NOMO-1 treated with dmso at 0.1 percent for 144 hours (cell line): ENCODE measurements at regions not wholly inside any gene's neighbourhood (a gene's known extent, or its start where the extent isn't known, plus 50 kb on each side); places are given as distances from the start of the nearest gene placed in this dataset.
"Not testable (repeated sequence)": the region's sequence is repeated elsewhere in the genome, so short reads cannot be mapped to it uniquely, and the experiment has no call there.

Experiments used
- DNase-seq: peaks from one replicate; lab custom pipeline; 2025; ENCODE audit not compliant: unreplicated experiment; lab: John Stamatoyannopoulos, UW

DNA sequence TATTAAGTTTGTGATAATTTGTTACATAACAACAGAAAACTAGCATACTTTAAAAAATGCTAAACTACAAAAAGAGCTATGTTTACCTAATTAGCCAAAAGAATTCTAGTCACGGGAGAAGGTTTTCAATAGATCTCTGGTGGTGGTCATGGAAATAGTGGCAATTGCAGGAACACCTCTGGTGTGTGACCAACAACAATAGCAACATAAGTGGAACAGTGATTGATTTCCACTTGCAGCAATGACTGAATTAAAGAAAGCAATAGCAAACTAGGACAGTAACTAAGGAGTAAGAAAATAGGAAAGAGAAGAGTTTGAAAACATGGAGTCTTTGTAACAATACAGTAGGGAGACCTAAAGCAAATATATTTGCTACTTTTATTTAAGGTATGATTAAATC lies 171.3 kb upstream of the ADGRL4 start:
- DNase-seq, result no peak

DNA sequence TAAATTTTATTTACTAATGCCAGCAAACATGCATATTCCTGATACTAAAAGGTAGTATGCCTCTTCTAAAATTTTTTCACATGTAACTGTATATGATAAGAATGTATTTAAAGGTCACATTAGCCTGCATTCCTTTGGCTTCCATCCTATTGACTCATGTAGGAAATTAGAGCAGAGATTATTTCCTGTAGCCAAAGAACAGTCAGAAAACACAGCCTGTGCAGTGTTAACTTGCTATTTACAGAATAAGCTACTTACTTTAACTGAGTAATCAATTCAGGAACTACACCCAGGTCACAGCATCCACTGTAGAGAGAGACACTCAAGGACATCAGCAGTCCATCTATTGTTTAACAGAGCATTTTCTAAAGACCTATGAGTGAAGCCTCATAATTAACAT lies 154.5 kb upstream of the ADGRL4 start:
- no peak for DNase-seq

DNA sequence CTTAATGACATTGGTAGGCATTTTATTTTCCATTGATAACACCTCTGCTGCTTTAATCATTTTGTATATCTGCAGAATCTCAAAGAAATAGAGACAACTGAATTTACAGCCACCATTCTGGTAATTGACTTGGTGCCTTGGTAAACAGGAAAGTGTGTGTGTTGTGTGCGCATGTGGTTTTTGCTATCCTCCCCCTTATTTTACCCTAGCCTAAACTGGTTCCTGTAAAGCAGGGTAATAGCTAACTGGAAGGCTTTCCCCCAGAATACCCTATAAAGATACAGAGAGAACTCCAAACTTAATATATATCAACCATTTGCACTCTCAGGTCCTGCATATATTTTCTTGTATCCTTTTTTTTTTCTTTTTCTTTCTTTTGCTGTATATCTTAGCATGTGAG lies 149.5 kb upstream of the ADGRL4 start:
- DNase-seq, result no peak

DNA sequence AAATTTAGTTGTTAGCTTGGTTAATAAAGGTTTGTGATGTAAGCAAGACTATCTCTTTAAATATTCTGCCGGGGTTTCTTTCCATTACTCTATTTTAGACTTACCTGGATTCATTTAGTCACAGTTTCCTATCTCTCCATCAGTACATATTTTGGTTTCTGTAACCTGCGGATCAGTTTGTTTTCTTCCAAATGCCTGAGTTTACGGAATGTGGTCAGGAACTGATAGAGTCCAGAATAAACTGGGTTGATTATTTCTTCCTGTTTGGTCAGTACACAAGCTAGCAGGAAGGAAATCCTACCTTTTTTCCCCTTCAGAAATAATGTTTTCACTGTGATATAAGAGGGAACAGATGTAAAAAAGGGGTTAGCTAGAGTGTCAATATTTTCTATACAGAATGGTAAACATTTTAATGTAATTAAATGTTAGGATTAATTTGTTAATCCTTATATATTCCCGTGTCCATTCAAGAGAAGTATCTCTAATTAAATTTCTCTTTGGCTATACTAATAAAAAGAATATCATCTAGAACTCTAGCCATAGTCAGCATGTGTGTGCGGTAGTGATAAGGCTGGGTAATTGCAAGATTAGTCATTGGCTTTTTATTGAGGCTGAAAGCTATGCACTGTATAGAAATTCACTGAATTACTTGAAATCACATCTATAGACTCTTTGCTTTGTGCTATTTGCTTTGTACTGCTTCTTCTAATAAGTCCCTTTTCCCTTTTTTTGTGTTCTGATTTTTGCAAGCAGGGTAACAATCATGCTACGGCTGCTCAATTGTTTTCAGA lies 144.7 kb upstream of the ADGRL4 start:
- no peak for DNase-seq

DNA sequence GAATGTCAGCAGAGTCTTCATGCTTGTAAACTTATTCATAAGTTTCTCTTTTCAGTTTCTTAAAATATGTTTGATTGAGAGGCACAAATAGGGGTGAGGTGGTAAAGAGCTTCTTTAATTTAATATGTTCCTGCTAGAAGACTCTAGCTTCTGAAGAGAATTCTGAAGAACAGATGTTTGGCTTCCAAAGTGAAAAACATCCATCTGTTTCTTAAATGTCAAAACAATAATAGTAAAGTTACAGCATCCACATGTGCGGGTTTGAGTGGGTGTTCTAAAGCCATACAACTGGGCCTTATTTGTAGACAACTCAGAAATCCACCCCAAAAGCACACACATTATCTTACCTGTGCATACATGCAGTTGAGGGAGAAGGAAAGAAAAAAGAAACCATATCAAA lies 144.0 kb upstream of the ADGRL4 start:
- DNase-seq, result no peak

DNA sequence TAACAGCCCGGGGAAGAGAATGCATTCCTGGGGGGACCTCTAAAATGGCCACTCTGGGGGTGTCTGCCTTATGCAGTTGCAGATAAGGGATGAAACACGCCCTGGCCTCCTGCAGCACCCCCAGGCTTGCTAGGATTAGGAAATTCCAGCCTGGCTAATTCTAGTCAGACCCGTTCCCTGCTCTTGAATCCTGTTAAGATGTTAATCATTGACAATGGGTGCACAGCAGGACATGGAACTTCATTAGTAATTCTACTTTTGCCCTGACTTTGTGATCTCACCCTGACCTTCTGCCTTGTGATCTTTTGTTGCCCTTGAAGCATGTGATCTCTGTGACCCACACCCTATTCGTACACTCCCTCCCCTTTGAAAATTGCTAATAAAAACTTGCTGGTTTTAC lies 131.7 kb upstream of the ADGRL4 start:
- not testable (repeated sequence) for DNase-seq

DNA sequence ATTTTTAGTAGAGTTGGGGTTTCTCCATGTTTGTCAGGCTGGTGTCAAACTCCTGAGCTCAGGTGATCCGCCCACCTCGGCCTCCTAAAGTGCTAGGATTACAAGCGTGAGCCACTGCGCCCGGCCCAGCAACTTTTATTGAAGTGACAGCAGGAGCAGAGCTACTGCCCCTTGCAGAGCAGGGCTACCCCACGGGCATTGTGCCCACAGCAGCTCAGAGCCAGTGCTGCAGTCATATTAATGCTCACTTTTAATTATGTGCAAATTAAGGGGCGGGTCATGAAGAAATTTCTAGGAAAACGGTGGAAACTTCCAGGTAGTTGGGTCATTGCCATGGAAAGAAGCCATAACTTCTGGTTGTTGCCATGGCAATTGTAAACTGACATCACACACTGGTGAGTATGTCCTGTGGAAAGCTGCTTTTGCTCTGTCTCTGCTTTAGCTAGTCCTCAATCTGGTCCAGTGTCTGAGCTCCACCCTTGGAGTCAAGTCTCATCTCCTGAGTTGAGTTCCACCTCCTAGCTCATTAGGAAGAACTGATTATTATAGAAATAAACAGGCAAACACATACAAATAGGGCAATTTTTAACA lies 127.3 kb upstream of the ADGRL4 start:
- DNase-seq, result no peak

DNA sequence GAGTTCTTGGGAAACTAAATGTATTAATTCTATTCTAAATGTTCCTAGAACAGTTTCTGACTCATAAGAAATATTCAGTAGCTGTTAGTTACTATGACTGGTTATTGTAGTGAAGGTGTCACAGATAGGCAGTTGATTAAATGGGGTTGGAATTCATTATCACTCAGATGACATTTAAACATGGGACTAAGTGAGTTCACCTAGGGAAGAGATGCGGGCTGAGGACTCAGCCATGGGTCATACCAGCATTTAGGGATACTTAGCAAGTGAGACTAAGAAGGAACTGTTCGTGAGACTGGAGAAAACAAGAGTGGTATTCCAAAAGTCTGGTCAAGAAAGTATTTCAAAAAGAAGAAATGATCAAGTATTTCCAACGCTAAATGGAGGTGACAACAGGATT lies 125.1 kb upstream of the ADGRL4 start:
- DNase-seq, result no peak

DNA sequence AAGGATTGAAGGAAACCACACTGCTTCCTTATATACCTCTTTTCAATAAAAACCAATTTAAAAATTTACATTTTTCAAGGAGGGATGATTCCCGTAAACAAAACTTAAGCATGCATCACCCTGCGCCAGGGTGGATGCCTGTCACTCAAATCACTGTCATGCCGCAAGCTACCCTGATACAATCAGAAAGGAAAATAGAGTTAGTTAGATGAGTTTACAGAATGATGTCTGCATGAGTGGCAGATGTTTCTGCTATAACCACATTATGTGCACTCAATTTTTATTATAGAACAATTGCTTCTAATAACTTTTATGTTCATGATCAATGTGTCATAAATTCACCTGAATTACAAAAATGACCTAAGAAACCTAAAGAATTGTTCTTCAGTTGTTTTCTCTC lies 123.4 kb upstream of the ADGRL4 start:
- no peak for DNase-seq

DNA sequence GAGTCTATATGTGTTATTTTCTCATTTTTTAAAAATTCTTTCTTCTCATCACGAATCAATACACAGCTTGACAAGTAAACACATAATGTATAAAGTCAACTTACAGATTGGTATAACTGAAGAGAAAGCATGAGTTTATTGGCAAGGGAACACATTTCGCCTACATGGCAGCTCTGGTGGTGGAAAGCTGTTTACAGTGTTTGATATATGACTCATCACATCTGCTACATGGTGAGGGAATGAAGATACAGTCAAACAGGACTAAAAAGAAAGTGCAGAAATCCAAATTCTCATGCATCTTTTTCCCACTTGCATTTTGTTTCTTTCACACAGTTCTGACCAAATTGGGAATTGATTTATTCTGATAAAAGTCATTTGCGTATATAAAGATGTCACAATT lies 122.2 kb upstream of the ADGRL4 start:
- no peak for DNase-seq

DNA sequence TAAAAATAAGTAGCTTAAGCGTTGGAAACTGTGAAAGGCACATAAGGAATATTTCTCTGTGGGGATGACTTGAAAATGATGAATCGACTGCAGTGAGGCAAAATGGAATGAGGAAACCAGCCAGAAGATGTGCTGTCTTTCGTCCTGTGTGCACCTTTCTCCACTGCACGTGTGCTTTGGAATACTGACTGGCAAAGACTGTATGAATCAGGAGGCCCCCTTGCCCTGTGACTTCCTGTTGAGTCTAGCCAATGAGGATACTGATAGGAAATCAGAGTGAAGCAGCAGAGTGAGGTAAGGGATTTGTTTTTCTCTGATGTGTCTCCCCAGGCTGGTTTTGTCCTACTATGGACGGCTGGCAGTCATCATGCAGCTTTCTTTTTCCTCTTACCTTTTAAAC lies 118.2 kb upstream of the ADGRL4 start:
- no peak for DNase-seq

DNA sequence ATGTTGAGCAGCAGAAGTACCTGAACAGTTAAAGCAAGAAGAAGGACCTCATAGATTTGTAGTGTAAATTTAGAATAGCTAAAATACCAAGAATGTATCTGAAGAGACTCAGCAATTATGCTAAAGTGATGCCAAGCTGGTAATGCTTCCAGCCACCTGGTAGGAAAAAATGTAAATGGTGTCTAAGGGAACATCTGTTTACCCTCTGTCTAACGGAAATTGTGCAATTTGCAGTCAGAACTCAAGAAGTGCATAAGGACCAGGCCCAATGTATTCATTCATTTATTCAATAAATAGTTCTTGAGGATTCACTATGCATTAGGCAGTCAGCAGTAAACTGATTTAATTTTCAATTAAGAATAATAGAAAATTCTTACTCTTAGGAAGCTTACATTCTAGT lies 116.0 kb upstream of the ADGRL4 start:
- DNase-seq, result no peak

DNA sequence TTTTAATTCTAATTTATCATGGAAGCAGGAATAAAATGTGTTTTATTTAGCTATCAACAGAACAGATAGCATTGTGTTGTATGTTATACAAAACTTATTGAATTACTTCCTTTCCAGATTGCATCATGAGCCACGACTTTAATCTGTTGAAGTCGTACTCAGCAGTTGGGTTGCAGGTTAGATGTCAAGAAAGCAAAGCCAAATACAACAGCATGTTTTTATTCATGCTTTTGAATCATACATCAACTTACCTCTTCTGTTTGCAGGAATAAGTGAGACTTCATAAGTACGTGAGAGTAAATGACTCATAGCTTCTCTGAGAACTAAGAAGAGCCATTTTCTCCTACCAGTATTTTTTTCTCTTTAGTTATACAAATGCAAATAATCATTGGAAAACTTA lies 110.8 kb upstream of the ADGRL4 start:
- DNase-seq, result no peak

DNA sequence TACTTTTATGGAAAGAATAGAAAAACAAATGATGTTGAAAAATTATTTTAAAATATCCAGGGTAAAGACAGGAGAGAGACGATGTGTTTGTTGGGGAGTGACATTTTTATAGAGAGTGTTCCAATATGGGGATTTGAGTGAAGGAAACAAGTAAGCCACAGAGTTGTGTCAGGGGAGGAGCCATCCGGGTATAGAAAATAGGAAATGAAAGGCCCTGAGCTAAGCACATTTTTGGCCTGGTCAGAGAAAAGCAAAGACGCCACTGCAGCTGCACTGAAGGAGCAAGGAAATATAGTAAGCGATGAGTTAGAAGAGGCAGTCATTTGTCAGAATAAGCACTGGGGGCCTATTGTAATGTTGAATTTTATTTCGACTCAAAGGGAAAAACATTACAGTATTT lies 107.3 kb upstream of the ADGRL4 start:
- DNase-seq, result no peak

DNA sequence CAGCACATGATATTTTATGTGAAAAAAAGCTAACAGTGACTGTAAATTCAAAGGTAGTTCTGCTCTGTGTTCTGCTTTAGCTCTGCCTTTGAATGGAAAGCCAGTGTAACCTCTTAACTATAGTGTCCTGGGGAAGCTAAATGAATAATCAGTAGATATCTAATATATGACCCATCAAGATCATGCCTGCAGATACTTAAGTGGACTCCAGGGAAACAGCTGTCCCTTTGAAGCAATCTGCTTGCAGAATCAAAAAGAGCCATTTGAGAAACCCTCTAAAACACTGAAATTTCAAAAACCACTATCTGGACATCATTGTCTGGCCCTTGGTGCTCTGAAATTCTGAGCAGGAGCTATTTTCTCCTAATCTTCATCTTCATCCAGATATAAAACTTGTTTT lies 104.2 kb upstream of the ADGRL4 start:
- DNase-seq, result no peak

DNA sequence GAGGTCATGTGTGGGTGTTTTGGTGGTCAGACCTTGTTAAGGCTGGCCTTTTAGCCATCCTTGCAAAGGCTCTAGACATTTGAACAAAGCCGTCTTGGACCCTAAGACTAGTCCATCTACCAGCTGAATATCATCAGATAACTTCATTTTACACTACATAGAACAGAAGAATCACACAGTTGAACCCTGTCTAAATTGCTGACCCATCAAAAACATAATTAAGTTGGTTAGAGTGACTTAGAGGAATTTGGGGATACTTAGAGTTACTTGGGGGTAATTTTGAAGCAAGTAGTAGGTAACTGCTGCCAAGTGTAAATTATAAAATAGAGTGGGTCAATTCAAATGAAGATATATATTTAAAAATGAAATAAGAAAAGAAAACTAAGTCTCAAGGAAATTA lies 102.9 kb upstream of the ADGRL4 start:
- DNase-seq, result no peak

DNA sequence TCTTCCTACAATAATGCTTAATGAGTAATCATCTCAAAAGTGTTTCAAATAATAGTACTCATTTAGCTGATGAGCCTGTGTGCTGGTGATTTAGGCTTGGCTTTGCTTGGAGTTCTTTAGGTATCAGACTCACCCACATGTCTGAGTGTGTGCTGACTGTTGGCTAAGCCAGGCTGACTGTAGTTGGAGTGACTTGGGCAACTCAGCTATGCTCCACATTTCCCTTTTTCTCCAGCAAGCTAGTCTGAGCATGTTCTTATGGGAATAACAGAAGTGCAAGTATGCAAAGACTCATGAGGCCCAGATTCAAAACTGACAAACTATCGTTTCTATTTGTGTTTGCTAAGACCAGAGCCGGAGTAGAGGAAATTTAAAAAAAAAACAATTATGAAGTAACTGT lies 99.0 kb upstream of the ADGRL4 start:
- DNase-seq, result no peak

DNA sequence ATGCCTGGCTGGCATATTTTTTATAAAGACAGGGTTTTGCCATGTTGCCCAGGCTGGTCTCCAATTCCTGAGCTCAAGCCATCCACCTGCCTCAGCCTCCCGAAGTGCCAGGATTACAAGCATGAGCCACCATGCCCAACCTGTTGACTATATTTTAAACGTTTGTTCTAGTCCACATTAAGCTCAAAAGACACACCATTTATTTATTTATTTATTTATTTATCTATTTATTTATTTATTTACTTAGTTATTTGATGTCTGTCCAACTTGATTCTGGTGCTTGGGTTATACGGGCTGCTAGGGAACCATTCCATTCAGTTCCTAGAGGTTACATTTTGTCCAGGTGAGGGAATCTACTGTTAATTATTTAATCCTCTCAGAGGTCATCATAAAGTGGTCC lies 98.1 kb upstream of the ADGRL4 start:
- no peak for DNase-seq

DNA sequence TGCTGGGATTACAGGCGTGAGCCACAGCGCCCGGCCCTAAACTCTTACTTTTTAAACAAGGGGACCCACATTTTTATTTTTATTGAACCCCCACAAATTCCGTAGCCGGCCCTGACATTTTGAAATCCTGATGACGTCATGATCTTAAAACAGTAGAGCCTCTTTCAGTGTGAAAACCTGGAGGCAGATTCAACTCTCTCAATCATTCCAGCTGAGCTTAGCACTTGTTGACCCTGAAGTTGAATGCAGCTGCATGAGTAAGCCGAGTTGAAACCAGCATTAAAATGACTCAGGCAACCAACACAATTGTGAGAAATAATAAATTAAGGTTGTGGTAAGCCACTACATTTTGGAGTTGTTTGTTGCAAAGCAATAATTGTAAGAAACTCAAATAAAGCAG lies 93.9 kb upstream of the ADGRL4 start:
- no peak for DNase-seq

DNA sequence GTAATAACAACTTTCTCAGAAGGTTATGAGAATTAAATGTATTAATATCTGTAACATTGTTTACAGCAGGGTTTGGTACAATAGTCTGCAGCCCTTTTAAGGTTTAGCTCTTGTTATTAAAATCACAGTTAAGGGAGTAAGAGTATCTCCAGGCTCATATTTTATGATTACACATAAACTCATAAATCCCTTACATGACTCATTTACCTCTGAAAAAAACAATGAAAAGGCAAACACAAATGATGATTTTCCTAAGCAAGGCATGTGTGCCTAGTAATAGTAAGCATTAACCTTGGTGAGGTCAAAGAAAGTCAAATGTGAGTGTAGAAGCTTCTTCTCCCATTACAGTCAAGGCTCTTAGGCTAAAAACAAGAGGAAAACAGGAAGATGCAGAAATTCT lies 84.5 kb upstream of the ADGRL4 start:
- DNase-seq, result no peak

DNA sequence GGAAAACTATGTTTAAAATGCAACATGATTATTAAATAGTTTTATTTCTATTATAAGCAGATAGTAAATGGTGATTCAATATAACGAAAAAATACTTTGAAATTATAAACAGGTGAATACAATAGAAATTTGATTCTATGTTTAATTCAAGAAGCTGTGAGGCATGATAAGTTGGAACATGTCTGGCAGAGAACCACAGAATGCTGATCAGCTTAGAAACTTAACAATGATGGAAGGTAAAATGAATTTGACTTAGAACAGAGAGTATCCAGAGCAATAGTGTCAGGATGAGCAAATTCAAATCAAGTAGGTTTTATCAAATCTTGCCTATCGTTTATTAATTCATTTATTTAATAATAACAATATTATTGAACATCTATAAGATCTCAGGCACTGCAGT lies 83.4 kb upstream of the ADGRL4 start:
- DNase-seq, result no peak

DNA sequence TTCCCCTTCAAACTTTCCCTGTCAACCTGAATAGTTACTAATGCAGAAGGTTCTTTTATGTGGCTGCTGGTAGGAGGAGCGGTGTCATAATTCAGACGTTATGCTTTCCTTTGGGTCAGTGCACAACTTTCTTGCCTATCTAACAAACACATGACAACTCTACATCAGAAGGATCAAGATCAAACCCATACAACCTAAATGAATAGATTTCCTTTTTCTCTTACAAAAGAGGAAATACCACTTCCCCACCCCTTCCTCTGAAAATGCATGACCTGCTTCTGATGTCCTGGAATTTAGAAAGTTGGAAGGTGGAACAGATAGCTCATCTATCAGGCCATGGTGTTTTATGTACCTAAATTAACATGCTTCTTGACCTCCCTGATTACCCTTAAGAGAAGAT lies 75.7 kb upstream of the ADGRL4 start:
- DNase-seq, result no peak

DNA sequence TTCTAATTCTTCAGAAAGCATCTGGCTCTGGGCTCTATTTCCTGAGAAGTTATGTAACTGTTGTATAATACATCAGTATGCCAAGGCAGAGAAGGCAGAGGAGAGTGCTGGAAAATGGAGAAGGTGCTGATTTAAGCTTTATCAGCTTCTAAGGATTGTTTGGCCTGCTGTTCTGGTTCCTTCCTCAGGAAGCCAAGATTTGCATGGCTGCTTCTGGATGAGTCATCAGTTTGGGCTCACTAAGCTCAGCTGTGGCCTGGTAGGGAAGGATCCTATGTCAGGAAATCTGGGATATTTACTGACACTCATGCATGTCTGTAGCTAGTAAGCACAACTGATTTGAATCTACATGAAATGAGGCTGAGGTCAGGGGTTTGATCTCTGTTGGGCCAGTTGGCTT lies 73.2 kb upstream of the ADGRL4 start:
- DNase-seq, result no peak
